Stimulated activated effector memory CD8-positive, alpha-beta T cell treated with anti-CD3 and anti-CD28 coated beads, Interleukin-12 subunit alpha, Interleukin-12 subunit beta, amount 100 ng/mL, for 72 hours (primary cell): ENCODE measurements at regions not wholly inside any gene's neighbourhood (a gene's known extent, or its start where the extent isn't known, plus 50 kb on each side); places are given as distances from the start of the nearest gene placed in this dataset.

ENCODE experiments used
- ATAC-seq: fragments of 150-1000 bp; cut with Tn5 transposase; 2 replicates; pipeline ENCODE4 v1.10.0; 2021
- DNase-seq, 2 donors: peaks; one replicate each; pipeline ENCODE4 v3.0.0; 2021 to 2022; ENCODE audit warnings: low spot score in 2 of 2
- H3K27ac Mint-ChIP-seq: one replicate; pipeline ENCODE4 v1.8.0; 2022; ENCODE audit warnings: mild to moderate bottlenecking, mixed read lengths
- H3K36me3 Mint-ChIP-seq: one replicate; pipeline ENCODE4 v1.8.0; 2022; ENCODE audit warnings: mild to moderate bottlenecking, mixed read lengths
- H3K4me1 Mint-ChIP-seq: one replicate; pipeline ENCODE4 v1.8.0; 2022; ENCODE audit warnings: mixed read lengths
- H3K4me3 Mint-ChIP-seq: one replicate; pipeline ENCODE4 v1.8.0; 2022; ENCODE audit warnings: mild to moderate bottlenecking, mixed read lengths
- H3K9me3 Mint-ChIP-seq: one replicate; pipeline ENCODE4 v1.8.0; 2022; ENCODE audit warnings: mixed read lengths

GRCh38 chr14:89617481-89618329, 200.7 kb upstream of the FOXN3 start:
- Mint-ChIP-seq H3K27ac (peak overlapping the region; percentile 81), H3K9me3 (no peaks in the 10 kb centered on the region), H3K4me3 (peak overlapping the region; percentile 81), H3K4me1 (peaks cover 72% of the 10 kb centered on the region), H3K36me3 (peaks cover 22% of the 10 kb centered on the region)
- DNase-seq (peak in 1 of 2 donors; percentile 82), ATAC-seq (peak; percentile 33)

DNA sequence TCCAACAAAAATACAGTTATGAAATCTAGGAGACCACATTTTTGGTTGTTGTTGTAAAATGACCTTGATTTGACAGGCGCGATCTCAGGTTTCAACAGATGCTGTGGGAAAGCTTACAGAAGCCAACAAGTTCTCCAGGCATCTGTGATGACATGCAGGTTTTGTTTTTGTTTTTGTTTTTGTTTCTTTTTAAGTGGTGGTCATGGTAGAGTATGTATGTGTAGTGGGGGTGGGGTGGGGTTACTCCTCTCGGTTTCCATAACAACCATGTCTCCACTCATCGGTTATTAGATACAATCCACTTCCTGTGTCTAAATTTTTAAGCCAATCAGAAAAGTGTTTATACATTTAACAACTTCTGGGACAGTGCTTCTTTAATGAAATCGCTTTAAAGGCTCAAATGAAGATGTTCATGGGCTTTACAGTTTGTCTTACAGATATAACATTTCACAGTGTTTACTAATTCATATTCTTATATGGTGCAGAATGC, 199.9 kb upstream of the FOXN3 start:
- H3K36me3 Mint-ChIP-seq = peaks cover 25% of the 10 kb centered on the region
- H3K4me1 Mint-ChIP-seq = peaks cover 71% of the 10 kb centered on the region
- H3K27ac Mint-ChIP-seq = peak overlapping the region; percentile 81
- H3K4me3 Mint-ChIP-seq = peak overlapping the region; percentile 81
- DNase-seq = no peak
- no peaks in the 10 kb centered on the region for H3K9me3 Mint-ChIP-seq
- ATAC-seq = peak; percentile 19

GRCh38 chr14:89616425-89616824, 199.4 kb upstream of the FOXN3 start:
- peaks cover 29% of the 10 kb centered on the region for H3K36me3 Mint-ChIP-seq
- H3K27ac Mint-ChIP-seq = peak overlapping the region; percentile 81
- DNase-seq = no peak

DNA sequence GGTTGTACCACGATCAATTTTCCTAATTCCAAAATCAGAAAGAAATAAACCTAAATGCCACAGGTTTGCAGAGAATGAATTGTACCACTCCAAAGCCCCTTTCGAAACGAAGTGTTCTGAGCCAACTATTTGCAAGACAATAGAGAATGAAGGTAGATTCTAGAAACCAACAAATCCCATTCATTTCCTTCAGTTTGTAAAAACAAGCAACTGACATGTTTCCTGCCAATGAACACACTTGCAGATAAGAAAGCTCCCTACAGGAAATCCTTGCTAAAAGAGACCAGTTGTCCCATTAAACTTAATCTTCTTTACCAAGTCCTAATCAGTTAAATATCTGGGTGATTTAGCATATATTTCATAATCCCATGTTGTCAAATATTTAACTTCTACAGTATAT, 198.4 kb upstream of the FOXN3 start:
- H3K36me3 Mint-ChIP-seq = peaks cover 29% of the 10 kb centered on the region
- peak overlapping the region; percentile 81 for H3K27ac Mint-ChIP-seq
- peak overlapping the region; percentile 81 for H3K4me3 Mint-ChIP-seq
- DNase-seq (no peak), ATAC-seq (no peak)
- peaks cover 71% of the 10 kb centered on the region for H3K4me1 Mint-ChIP-seq
- no peaks in the 10 kb centered on the region for H3K9me3 Mint-ChIP-seq

More at GRCh38 chr14:89616425-89616824, 199.4 kb upstream of the FOXN3 start:
- no peak for ATAC-seq
- H3K9me3 Mint-ChIP-seq = no peaks in the 10 kb centered on the region
- peak overlapping the region; percentile 81 for H3K4me3 Mint-ChIP-seq
- H3K4me1 Mint-ChIP-seq = peaks cover 71% of the 10 kb centered on the region

DNA sequence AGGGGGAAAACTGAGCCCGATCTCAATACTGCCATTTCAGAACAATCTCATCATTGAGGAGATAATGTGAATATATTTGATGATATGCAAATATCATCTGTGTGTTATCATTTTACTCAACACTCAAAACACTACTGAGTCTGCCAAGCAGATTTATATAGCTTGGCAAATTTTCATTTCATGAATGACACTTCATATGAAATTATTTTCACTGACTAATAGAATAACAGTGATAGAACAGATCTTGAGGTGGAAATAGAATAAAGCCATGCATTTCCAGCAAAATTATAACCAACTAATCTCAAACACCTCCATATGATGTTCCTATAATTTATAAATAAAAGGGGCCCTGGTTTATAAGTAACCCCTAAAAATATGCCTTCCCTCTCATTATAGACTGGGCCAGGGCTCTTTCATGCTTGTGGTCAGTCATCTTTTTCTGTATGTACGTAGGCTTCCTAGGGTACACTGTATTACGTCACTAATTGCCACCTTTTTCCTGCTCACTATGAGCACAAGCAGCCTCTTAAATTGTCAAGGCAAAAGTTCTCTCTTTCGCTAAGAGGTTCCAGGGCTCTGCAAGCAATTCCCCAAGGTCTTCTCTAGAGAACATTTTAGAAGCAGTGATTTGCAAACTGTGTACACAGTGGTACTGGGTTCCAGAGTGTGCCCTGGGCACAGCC, 197.1 kb upstream of the FOXN3 start:
- H3K36me3 Mint-ChIP-seq = peaks cover 29% of the 10 kb centered on the region
- peaks cover 77% of the 10 kb centered on the region for H3K4me1 Mint-ChIP-seq
- no peaks in the 10 kb centered on the region for H3K9me3 Mint-ChIP-seq
- H3K27ac Mint-ChIP-seq = peak overlapping the region; percentile 91
- ATAC-seq (peak; percentile 52), DNase-seq (no peak)
- H3K4me3 Mint-ChIP-seq = peak overlapping the region; percentile 81

DNA sequence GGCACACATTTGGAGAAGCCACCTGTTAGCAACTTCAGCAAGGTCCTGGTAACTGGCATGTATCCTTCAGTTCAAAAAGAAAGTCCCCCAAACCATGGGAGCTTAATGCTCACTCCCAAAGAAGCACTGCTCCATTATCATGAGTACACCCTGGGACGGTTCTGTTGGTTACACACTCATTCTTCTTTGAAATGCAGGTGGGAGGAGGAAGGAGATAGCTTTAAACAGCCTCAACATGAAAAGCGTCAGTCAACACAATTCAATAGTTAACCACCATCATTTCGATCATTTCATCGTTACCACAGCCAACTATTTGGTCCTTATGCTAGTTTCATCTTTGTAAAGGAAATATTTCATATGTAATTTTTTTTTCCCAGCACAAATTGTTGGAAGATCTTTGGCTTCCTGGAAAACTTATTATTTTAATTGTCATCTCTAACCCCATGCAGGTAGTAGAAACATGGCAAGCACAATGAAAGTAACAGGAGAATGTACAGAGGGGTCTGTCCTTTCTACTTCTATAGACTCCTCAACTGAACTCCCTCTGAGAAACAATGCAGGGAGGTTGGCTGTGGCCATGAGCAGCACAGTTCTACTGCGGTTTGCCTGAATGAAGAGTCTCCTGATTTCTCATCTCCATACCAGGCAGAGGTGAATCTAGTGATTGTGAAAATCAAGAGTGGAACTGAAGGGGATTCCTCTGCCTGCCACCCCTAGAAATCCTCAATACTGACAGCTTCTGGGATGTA, 196.4 kb upstream of the FOXN3 start:
- no peak for DNase-seq
- Mint-ChIP-seq H3K9me3 (peaks cover 3% of the 10 kb centered on the region), H3K27ac (peak overlapping the region; percentile 91), H3K4me1 (peaks cover 83% of the 10 kb centered on the region), H3K36me3 (peaks cover 29% of the 10 kb centered on the region), H3K4me3 (peak overlapping the region; percentile 81)
- ATAC-seq = peak; percentile 87

DNA sequence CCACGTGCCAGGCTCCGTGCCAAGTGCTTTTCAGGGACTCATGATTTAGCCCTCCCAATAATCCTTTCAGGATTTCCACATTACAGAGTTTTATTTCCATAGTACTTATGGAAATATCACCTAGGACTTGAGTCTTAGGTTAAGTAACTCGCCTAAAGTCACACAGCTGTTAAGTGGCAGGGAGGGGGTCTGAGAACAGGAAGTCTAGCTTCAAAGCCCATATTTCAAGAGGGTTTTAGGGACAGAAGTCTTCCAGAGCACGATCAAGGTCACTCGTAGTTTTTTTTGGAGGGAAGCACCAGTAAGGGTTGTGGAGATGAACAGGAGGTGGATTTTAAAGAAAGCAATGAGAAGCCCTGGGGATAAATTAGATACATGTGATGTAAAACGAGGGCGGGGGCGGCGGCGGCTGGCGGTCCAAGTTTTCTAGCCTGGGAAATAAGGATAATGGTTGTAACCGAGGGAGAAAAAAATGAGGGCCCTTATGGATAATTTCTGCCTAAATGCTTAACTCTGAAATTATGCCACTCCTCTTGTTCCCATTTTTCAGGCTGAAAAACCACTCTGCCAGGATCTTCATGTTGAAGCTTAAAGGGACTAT, 192.6 kb upstream of the FOXN3 start:
- H3K27ac Mint-ChIP-seq = no peak overlapping the region
- ATAC-seq (no peak), DNase-seq (no peak)
- H3K4me3 Mint-ChIP-seq = no peak overlapping the region
- peaks cover 8% of the 10 kb centered on the region for H3K9me3 Mint-ChIP-seq
- H3K4me1 Mint-ChIP-seq = peaks cover 68% of the 10 kb centered on the region
- peaks cover 23% of the 10 kb centered on the region for H3K36me3 Mint-ChIP-seq

DNA sequence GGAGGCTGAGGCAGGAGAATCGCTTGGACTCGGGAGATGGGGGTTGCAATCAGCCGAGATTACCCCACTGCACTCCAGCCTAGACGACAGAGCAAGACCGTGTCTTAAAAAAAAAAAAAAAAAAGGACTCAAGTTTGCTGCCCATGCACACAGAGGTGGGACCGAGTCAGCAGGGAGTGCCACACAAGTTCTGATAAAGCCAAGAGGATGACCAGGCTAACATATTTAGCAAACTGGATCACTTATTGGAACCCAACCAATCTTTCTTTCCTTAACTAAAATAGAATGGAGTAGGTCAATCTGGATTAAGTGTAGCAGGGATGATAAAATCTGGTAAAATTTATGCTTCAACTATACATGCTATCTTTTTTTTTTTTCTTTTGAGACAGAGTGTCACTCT, 190.4 kb upstream of the FOXN3 start:
- no peak overlapping the region for H3K27ac Mint-ChIP-seq
- peaks cover 13% of the 10 kb centered on the region for H3K9me3 Mint-ChIP-seq
- peaks cover 15% of the 10 kb centered on the region for H3K36me3 Mint-ChIP-seq
- no peak for ATAC-seq
- DNase-seq = no peak
- H3K4me3 Mint-ChIP-seq = no peak overlapping the region
- H3K4me1 Mint-ChIP-seq = peaks cover 63% of the 10 kb centered on the region

DNA sequence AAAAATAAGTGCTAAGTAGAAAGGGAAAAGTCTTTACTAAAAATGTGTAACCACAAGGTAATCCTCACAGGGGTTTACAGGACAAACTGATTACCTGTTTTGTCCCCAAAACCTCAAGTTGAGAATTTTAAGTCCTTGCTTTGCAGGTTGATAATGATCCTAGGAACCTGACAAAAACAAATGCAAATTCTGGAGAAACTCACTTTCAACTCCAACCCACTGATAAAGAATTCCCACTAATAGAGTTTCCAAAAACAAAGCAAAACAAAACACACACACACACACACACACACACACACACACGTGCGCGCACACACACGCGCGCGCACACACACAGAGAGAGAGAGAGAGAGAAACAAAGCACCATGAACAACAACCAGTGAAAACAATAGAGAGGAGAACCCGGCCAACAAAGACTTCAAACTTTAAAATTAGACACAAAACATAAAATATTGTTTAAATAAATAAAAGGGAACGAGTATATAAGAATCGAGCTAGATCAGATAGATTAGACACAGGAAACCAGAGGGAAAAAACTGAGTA, 187.0 kb upstream of the FOXN3 start:
- peaks cover 20% of the 10 kb centered on the region for H3K9me3 Mint-ChIP-seq
- H3K4me1 Mint-ChIP-seq = peaks cover 38% of the 10 kb centered on the region
- DNase-seq (no peak), ATAC-seq (no peak)
- peak overlapping the region; percentile 35 for H3K27ac Mint-ChIP-seq
- peaks cover 3% of the 10 kb centered on the region for H3K36me3 Mint-ChIP-seq
- H3K4me3 Mint-ChIP-seq = no peak overlapping the region

DNA sequence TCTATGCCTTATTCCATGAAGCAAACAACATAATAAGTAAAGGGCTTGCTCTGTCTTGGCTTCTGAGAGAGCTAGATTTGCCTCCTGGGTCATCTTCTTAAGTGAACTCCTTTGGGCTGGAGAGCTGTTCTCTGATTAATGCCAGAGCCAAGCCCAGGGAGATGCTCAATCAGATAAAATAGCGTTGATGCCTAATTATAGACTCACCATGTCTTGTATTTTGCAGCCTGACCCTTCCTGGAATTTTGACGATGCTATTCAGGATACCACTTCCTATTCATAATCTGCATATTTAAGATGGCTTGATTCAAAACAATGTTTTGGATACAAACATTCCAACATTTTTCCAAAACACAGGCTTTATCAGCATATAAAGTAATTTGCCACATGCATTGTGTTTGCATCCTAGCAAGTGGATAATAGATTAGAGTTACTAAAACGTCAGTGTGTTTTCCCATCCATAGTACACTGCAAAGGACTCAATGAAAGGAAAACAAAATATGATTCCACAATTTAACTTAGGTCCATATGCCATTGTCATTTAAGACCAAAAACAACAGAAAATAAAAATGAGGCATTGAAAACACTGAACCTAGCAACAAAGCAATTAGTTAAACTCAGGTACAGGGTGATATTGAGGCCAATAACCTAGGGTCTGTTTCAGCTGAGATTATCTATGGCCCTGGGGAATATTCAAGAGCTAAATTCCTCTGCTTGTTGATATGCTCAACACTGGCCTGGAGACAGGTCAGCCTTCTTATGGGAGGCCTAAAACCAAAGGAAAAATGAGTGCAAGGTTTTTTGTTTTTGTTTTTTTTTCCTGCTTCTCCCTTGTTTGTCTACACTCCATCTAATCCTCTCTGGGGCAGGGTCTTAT, 184.2 kb upstream of the FOXN3 start:
- H3K4me3 Mint-ChIP-seq = no peak overlapping the region
- ATAC-seq (no peak), DNase-seq (no peak)
- H3K36me3 Mint-ChIP-seq = peaks cover 9% of the 10 kb centered on the region
- no peak overlapping the region for H3K27ac Mint-ChIP-seq
- H3K4me1 Mint-ChIP-seq = peaks cover 28% of the 10 kb centered on the region
- peaks cover 34% of the 10 kb centered on the region for H3K9me3 Mint-ChIP-seq

DNA sequence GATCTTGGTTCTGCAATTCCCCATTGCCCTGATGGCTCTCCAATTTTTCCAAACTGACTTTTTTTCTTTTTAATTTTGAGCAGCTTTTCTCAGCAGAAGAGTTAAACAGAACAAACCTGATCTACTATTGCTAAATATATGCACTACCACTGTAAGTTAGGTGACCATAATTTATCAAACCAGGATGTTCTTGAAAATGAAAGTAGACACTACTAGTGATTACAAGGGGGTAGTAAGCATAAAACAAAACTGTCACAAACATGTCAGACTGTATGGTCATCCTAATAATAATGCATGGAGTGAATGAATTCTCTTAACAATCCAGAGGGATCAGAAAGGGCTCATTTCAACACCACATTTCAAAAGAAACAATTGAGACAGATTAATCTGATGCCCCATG, 183.0 kb upstream of the FOXN3 start:
- peaks cover 25% of the 10 kb centered on the region for H3K4me1 Mint-ChIP-seq
- no peak for ATAC-seq
- H3K27ac Mint-ChIP-seq = peak overlapping the region; percentile 57
- DNase-seq = no peak
- no peak overlapping the region for H3K4me3 Mint-ChIP-seq
- peaks cover 30% of the 10 kb centered on the region for H3K9me3 Mint-ChIP-seq
- peaks cover 9% of the 10 kb centered on the region for H3K36me3 Mint-ChIP-seq

GRCh38 chr14:89598548-89599186, 181.6 kb upstream of the FOXN3 start:
- peaks cover 24% of the 10 kb centered on the region for H3K9me3 Mint-ChIP-seq
- H3K4me1 Mint-ChIP-seq = peaks cover 12% of the 10 kb centered on the region
- H3K36me3 Mint-ChIP-seq = peaks cover 9% of the 10 kb centered on the region
- H3K4me3 Mint-ChIP-seq = no peak overlapping the region
- no peak overlapping the region for H3K27ac Mint-ChIP-seq
- ATAC-seq = no peak
- DNase-seq = peak in 1 of 2 donors; percentile 25

DNA sequence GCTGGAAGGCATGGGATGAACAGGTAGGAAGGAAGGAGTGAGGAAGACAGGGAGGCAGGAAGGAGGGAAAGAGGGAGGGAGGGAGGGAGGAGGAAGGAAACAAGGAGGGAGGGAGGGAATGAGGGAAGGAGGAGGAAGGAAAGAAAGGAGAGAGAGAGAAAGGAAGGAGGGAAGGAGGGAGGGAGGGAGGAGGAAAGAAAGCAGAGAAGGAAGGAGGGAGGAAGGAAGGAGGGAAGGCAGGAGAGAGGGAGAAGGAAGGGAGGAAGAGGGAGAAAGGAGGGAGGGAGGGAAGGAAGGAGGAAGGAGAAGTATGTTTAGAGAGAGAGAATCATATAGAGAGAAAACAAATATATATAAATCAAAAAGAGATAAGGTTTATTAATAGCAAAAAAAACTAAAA, 175.9 kb upstream of the FOXN3 start:
- ATAC-seq = no peak
- no peak overlapping the region for H3K27ac Mint-ChIP-seq
- H3K4me3 Mint-ChIP-seq = no peak overlapping the region
- DNase-seq = no peak
- peaks cover 41% of the 10 kb centered on the region for H3K4me1 Mint-ChIP-seq
- H3K9me3 Mint-ChIP-seq = peaks cover 19% of the 10 kb centered on the region
- H3K36me3 Mint-ChIP-seq = no peaks in the 10 kb centered on the region
